GM21528 (cell line): ENCODE measurements at regions not wholly inside any gene's neighbourhood (a gene's known extent, or its start where the extent isn't known, plus 50 kb on each side); places are given as distances from the start of the nearest gene placed in this dataset.
"Not testable (repeated sequence)": the region's sequence is repeated elsewhere in the genome, so short reads cannot be mapped to it uniquely, and the experiment has no call there.

Source experiments
- ATAC-seq: cut with Tn5 transposase; IDR thresholded peaks from one replicate; pipeline ENCODE4 v1.9.1; 2021; ENCODE audit warnings: mild to moderate bottlenecking, moderate library complexity; ENCODE audit not compliant: unreplicated experiment, low FRiP score

GRCh38 chr17:26936645-26937044, 357.3 kb upstream of the WSB1 start:
- not testable (repeated sequence) for ATAC-seq

GRCh38 chr17:26937750-26938322, 356.1 kb upstream of the WSB1 start:
- not testable (repeated sequence) for ATAC-seq

GRCh38 chr17:26939755-26940154, 354.2 kb upstream of the WSB1 start:
- not testable (repeated sequence) for ATAC-seq

- not testable (repeated sequence) for ATAC-seq
Measured at GRCh38 chr17:26940587-26940986, 353.3 kb upstream of the WSB1 start.

- ATAC-seq = no peak
Measured at GRCh38 chr17:26962255-26963162, 331.4 kb upstream of the WSB1 start.

GRCh38 chr17:26963163-26963503, 330.8 kb upstream of the WSB1 start:
- no peak for ATAC-seq

- not testable (repeated sequence) for ATAC-seq
Measured at GRCh38 chr17:26965898-26966624, 327.9 kb upstream of the WSB1 start.

GRCh38 chr17:26966625-26967179, 327.2 kb upstream of the WSB1 start:
- not testable (repeated sequence) for ATAC-seq

GRCh38 chr17:26981845-26982425, 312.0 kb upstream of the WSB1 start:
- ATAC-seq = not testable (repeated sequence)

- not testable (repeated sequence) for ATAC-seq
Measured at GRCh38 chr17:26982563-26982962, 311.4 kb upstream of the WSB1 start.

- not testable (repeated sequence) for ATAC-seq
Measured at GRCh38 chr17:26987851-26988250, 306.1 kb upstream of the WSB1 start.

GRCh38 chr17:26994648-26995047, 299.3 kb upstream of the WSB1 start:
- ATAC-seq = not testable (repeated sequence)

- not testable (repeated sequence) for ATAC-seq
Measured at GRCh38 chr17:26996146-26996916, 297.6 kb upstream of the WSB1 start.

- not testable (repeated sequence) for ATAC-seq
Measured at GRCh38 chr17:27007734-27008531, 286.0 kb upstream of the WSB1 start.

- ATAC-seq = no peak
Measured at GRCh38 chr17:27009087-27009486, 284.8 kb upstream of the WSB1 start.

- not testable (repeated sequence) for ATAC-seq
Measured at GRCh38 chr17:27010138-27010537, 283.8 kb upstream of the WSB1 start.

GRCh38 chr17:27030552-27030951, 263.4 kb upstream of the WSB1 start:
- ATAC-seq = not testable (repeated sequence)

- ATAC-seq = no peak
Measured at GRCh38 chr17:27038676-27039075, 255.2 kb upstream of the WSB1 start.

GRCh38 chr17:27045039-27045438, 248.9 kb upstream of the WSB1 start:
- ATAC-seq = not testable (repeated sequence)
